ENCODE measurements at regions not wholly inside any gene's neighbourhood (a gene's known extent, or its start where the extent isn't known, plus 50 kb on each side); places are given as distances from the start of the nearest gene placed in this dataset.
A peak's percentile ranks its signal among the peaks of the same experiment; 100 is the strongest.

DNA sequence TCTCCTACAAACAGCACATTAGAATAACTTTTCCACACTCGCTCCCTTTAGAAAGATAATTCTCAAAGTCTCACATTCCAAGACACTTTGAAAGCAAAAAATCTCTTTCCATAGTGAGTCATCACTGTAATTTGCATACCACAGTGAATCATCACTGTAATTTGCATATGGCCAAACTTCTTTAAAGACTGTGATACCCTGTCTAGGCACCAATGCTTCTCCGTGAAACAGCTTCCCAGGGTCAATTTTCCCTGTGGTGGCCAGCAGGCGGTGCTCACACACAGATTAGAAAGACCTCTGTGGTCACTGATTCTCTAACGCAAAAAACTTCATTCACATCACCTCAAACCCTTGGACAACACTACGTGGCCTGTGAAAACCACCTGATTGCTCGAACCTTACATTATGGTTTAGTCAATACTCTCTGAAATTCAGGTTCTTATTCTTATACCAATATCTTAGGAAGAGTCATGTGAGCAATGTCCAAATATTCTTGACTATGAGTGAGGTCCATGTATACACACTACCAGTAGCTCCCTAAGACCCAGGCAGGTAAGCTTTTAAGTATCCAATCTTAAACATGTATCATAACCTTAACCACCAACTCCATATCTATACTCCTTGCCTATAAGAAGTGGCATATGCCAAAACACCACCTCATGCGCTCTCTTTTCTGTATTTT, 78.5 kb upstream of the PHACTR1 start:
- TF ChIP-seq POLR2A (IDR thresholded peaks at IDR 0.05) (no peak), EP300 (IDR thresholded peaks at IDR 0.05) (no peak)
- TF ChIP-seq, protein P1, sequence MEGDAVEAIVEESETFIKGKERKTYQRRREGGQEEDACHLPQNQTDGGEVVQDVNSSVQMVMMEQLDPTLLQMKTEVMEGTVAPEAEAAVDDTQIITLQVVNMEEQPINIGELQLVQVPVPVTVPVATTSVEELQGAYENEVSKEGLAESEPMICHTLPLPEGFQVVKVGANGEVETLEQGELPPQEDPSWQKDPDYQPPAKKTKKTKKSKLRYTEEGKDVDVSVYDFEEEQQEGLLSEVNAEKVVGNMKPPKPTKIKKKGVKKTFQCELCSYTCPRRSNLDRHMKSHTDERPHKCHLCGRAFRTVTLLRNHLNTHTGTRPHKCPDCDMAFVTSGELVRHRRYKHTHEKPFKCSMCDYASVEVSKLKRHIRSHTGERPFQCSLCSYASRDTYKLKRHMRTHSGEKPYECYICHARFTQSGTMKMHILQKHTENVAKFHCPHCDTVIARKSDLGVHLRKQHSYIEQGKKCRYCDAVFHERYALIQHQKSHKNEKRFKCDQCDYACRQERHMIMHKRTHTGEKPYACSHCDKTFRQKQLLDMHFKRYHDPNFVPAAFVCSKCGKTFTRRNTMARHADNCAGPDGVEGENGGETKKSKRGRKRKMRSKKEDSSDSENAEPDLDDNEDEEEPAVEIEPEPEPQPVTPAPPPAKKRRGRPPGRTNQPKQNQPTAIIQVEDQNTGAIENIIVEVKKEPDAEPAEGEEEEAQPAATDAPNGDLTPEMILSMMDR (IDR thresholded peaks at IDR 0.05), result peak; percentile 11 to 35

All from suprapubic skin (tissue), 3 donors.